GM23248 (cell line): ENCODE measurements at regions not wholly inside any gene's neighbourhood (a gene's known extent, or its start where the extent isn't known, plus 50 kb on each side); places are given as distances from the start of the nearest gene placed in this dataset.

Experiments
- DNase-seq: peaks from one replicate; pipeline ENCODE4 v3.0.0-alpha.2; 2015
- H2AFZ ChIP-seq: fragments of 200-600 bp; sonication (generic); 2 replicates; pipeline ENCODE4 v1.6.1; 2016; ENCODE audit warnings: antibody characterized with exemption
- H3F3A ChIP-seq: fragments of 200-600 bp; sonication (generic); 2 replicates; pipeline ENCODE4 v1.6.1; 2016; ENCODE audit warnings: mild to moderate bottlenecking, antibody characterized with exemption, mixed run types; ENCODE audit not compliant: insufficient read depth
- H3K27ac ChIP-seq: fragments of 200-600 bp; sonication (generic); 2 replicates; pipeline ENCODE4 v1.5.1; 2016; ENCODE audit warnings: mild to moderate bottlenecking
- H3K27me3 ChIP-seq: fragments of 200-600 bp; sonication (generic); replicated peaks from 2 replicates; pipeline ENCODE4 v1.6.1; 2016; ENCODE audit warnings: mild to moderate bottlenecking; ENCODE audit not compliant: insufficient read depth
- H3K36me3 ChIP-seq: fragments of 200-600 bp; sonication (generic); 2 replicates; pipeline ENCODE4 v1.6.1; 2016; ENCODE audit warnings: low read depth, mild to moderate bottlenecking
- H3K4me1 ChIP-seq: fragments of 200-600 bp; sonication (generic); 2 replicates; pipeline ENCODE4 v1.6.1; 2016; ENCODE audit warnings: mild to moderate bottlenecking; ENCODE audit not compliant: insufficient read depth
- H3K4me2 ChIP-seq: fragments of 200-600 bp; sonication (generic); one replicate; pipeline ENCODE4 v1.6.1; 2016; ENCODE audit warnings: mild to moderate bottlenecking; ENCODE audit not compliant: unreplicated experiment
- H3K4me3 ChIP-seq: fragments of 200-600 bp; sonication (generic); 2 replicates; pipeline ENCODE4 v1.5.1; 2016; ENCODE audit warnings: mild to moderate bottlenecking
- H3K79me2 ChIP-seq: fragments of 200-600 bp; sonication (generic); 2 replicates; pipeline ENCODE4 v1.6.1; 2016; ENCODE audit warnings: mild to moderate bottlenecking; ENCODE audit not compliant: insufficient read depth
- H3K9ac ChIP-seq: fragments of 200-600 bp; sonication (generic); 2 replicates; pipeline ENCODE4 v1.6.1; 2016; ENCODE audit warnings: mild to moderate bottlenecking
- H3K9me2 ChIP-seq: fragments of 200-600 bp; sonication (generic); 2 replicates; pipeline ENCODE4 v1.6.1; 2016; ENCODE audit warnings: mixed run types, mild to moderate bottlenecking, moderate library complexity; ENCODE audit not compliant: insufficient read depth
- H3K9me3 ChIP-seq: fragments of 200-600 bp; sonication (generic); one replicate; pipeline ENCODE4 v1.6.1; 2017; ENCODE audit warnings: low read depth
- H4K20me1 ChIP-seq: fragments of 200-600 bp; sonication (generic); 2 replicates; pipeline ENCODE4 v1.6.0; 2016; ENCODE audit not compliant: insufficient read depth
- EZH2 ChIP-seq: fragments of 200-600 bp; sonication (generic); IDR thresholded peaks from 2 replicates; pipeline ENCODE4 v1.6.1; 2018; ENCODE audit warnings: antibody characterized with exemption, mild to moderate bottlenecking; ENCODE audit not compliant: insufficient read depth, poor library complexity, severe bottlenecking
- EZH2phosphoT487 ChIP-seq: fragments of 200-600 bp; sonication (generic); IDR thresholded peaks from 2 replicates; pipeline ENCODE4 v1.6.1; 2018; ENCODE audit warnings: antibody characterized with exemption, moderate library complexity, mild to moderate bottlenecking, low read depth; ENCODE audit not compliant: insufficient read depth
- WGBS, 2 experiments: methylation state at CpG; one replicate each; pipeline ENCODE4 v1.1.6; 2015 to 2017; ENCODE audit warnings: low lambda C conversion rate in 2 of 2, low coverage in 1 of 2; ENCODE audit errors: missing lambda C conversion rate in 2 of 2; 5-methylcytosine and 5-hydroxymethylcytosine counted together
- in situ Hi-C: fragments of 300-500 bp; cut with MboI; formaldehyde crosslinking; loops from 2 replicates; pipeline ENCODE4 v1.15.0; 2020

DNA sequence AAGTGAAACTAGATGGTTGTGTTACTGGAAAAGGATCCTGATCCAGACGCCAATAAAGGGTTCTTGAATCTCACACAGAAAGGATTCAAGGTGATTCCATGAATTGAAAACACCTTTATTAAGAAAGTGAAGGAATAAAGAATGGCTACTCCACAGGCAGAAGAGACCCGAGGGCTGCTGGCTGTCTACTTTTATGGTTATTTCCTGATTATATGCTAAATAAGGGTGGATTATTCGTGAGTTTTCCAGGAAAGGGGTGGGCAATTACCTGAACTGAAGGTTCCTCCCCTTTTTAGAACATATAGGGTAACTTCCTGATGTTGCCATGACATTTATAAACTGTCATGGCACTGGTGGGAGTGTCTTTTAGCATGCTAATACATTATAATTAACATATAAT is 50.9 kb upstream of the WARS2 start:
- Histone ChIP-seq H3K27ac (no peak overlapping the region), H2AFZ (no peak overlapping the region), H3K27me3 (no peaks in the 10 kb centered on the region), H3K79me2 (no peaks in the 10 kb centered on the region), H3K9me2 (no peaks in the 10 kb centered on the region), H3K4me2 (no peak overlapping the region), H4K20me1 (no peaks in the 10 kb centered on the region), H3K4me1 (no peaks in the 10 kb centered on the region; the same call in 1 of the 2 replicates), H3K9me3 (peaks cover 3% of the 10 kb centered on the region), H3F3A (peaks cover 9% of the 10 kb centered on the region; the same call in 1 of the 2 replicates), H3K4me3 (no peak overlapping the region), H3K36me3 (no peaks in the 10 kb centered on the region), H3K9ac (no peak overlapping the region)
- in situ Hi-C loops: no loop called here
- no peak for DNase-seq
- 91 to 95% methylated on average over 3 of the region's 3 CpGs for WGBS, 2 experiments
- TF ChIP-seq EZH2phosphoT487 (no peak), EZH2 (no peak)

GRCh38 chr1:119204197-119204960 is 63.9 kb upstream of the WARS2 start:
- no peaks in the 10 kb centered on the region for H3K27me3 ChIP-seq
- in situ Hi-C loops: no loop called here
- H3K9me2 ChIP-seq: no peaks in the 10 kb centered on the region; the same call in 1 of the 2 replicates
- H4K20me1 ChIP-seq: no peaks in the 10 kb centered on the region
- H3K79me2 ChIP-seq: no peaks in the 10 kb centered on the region
- no peaks in the 10 kb centered on the region for H3F3A ChIP-seq
- no peak for DNase-seq
- no peak overlapping the region for H3K9ac ChIP-seq
- TF ChIP-seq EZH2phosphoT487 (no peak), EZH2 (no peak)
- no peaks in the 10 kb centered on the region for H3K36me3 ChIP-seq
- WGBS, 2 experiments: 90 to 97% methylated on average over 2 of the region's 2 CpGs
- H2AFZ ChIP-seq: no peak overlapping the region
- H3K4me3 ChIP-seq: no peak overlapping the region
- H3K27ac ChIP-seq: no peak overlapping the region
- H3K9me3 ChIP-seq: no peaks in the 10 kb centered on the region
- no peaks in the 10 kb centered on the region for H3K4me1 ChIP-seq
- no peak overlapping the region for H3K4me2 ChIP-seq

GRCh38 chr1:119204961-119205357 is 64.5 kb upstream of the WARS2 start:
- no peaks in the 10 kb centered on the region for H3K36me3 ChIP-seq
- no peaks in the 10 kb centered on the region; the same call in 1 of the 2 replicates for H3K9me2 ChIP-seq
- no peak overlapping the region for H3K4me3 ChIP-seq
- TF ChIP-seq EZH2 (no peak), EZH2phosphoT487 (no peak)
- H3K4me2 ChIP-seq: no peak overlapping the region
- no peak overlapping the region for H3K9ac ChIP-seq
- H3F3A ChIP-seq: no peaks in the 10 kb centered on the region
- in situ Hi-C loops: no loop called here
- 57 to 71% methylated on average over 1 of the region's 1 CpG for WGBS, 2 experiments
- no peaks in the 10 kb centered on the region for H4K20me1 ChIP-seq
- peaks cover 4% of the 10 kb centered on the region; the same call in 1 of the 2 replicates for H3K4me1 ChIP-seq
- H2AFZ ChIP-seq: no peak overlapping the region
- no peaks in the 10 kb centered on the region for H3K79me2 ChIP-seq
- no peak for DNase-seq
- H3K27me3 ChIP-seq: no peaks in the 10 kb centered on the region
- H3K9me3 ChIP-seq: no peaks in the 10 kb centered on the region
- H3K27ac ChIP-seq: no peak overlapping the region

- in situ Hi-C loops: no loop called here
- Histone ChIP-seq H3K36me3 (no peaks in the 10 kb centered on the region), H3K4me1 (peaks cover 7% of the 10 kb centered on the region; the same call in 1 of the 2 replicates), H3K9ac (no peak overlapping the region), H4K20me1 (no peaks in the 10 kb centered on the region), H2AFZ (no peak overlapping the region), H3K4me2 (no peak overlapping the region), H3F3A (no peaks in the 10 kb centered on the region), H3K9me3 (no peaks in the 10 kb centered on the region), H3K4me3 (no peak overlapping the region), H3K27ac (no peak overlapping the region), H3K27me3 (no peaks in the 10 kb centered on the region), H3K79me2 (no peaks in the 10 kb centered on the region), H3K9me2 (no peaks in the 10 kb centered on the region)
- TF ChIP-seq EZH2phosphoT487 (no peak), EZH2 (no peak)
- WGBS, 2 experiments: 86 to 90% methylated on average over 5 of the region's 5 CpGs
- DNase-seq: no peak
Measured at GRCh38 chr1:119209061-119209460, 68.6 kb upstream of the WARS2 start.
